ENCODE measurements at regions not wholly inside any gene's neighbourhood (a gene's known extent, or its start where the extent isn't known, plus 50 kb on each side); places are given as distances from the start of the nearest gene placed in this dataset.

DNA sequence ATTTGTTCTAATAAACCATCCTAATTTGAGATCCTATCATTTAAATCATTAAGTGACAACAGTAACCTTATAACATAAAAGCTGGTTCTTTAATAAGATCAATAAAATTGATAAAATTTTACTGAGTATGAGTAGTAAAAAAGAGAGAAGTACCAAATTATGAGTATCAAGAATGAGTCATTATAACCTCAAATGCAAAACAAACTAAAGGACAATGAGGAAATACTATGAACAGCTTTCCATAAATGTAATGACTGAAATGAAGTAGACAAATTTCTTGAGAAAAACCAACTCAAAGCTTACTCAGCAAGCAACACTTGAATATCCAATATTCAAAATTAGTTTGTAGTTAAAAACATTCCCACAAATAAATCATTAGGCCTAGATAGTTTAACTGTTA, 433.0 kb downstream of the ZEB2 start:
- TF ChIP-seq CTCF (conservative IDR thresholded peaks at IDR 0.05; ENCODE audit: low read depth, low read length) = no peak
- no peak for TF ChIP-seq EZH2 (IDR thresholded peaks at IDR 0.05; ENCODE audit: borderline replicate concordance, low read depth, low read length, poor library complexity, severe bottlenecking)
